AG04450 (cell line): ENCODE measurements at regions not wholly inside any gene's neighbourhood (a gene's known extent, or its start where the extent isn't known, plus 50 kb on each side); places are given as distances from the start of the nearest gene placed in this dataset.

Experiments
- CTCF ChIA-PET: fragments of 300-600, 350-600 bp; formaldehyde crosslinking; extraction: SDS; loops from one replicate; lab custom pipeline; 2022; ENCODE audit warnings: antibody characterized with exemption, inconsistent platforms; lab: Charles Lee
- POLR2A ChIA-PET: fragments of 350-600 bp; formaldehyde crosslinking; extraction: SDS; loops from one replicate; lab custom pipeline; 2021; ENCODE audit warnings: antibody characterized with exemption, inconsistent platforms; lab: Yijun Ruan, JAX
- DNase-seq: peaks from one replicate; pipeline ENCODE4 v3.0.0-alpha.2; 2011; ENCODE audit warnings: low read depth, low spot score
- H3K27ac ChIP-seq: one replicate; pipeline ENCODE4 v1.5.1; 2012; ENCODE audit warnings: low read depth, low read length, control low read depth
- H3K27me3 ChIP-seq: one replicate; pipeline ENCODE4 v1.6.0; 2012; ENCODE audit warnings: low read length; ENCODE audit not compliant: control insufficient read depth, insufficient read depth
- H3K4me3 ChIP-seq: 2 replicates; pipeline ENCODE4 v1.5.1; 2011; ENCODE audit warnings: mild to moderate bottlenecking, low read depth, low read length, control low read depth
- H3K9me3 ChIP-seq: 2 replicates; pipeline ENCODE4 v1.5.1; 2012; ENCODE audit warnings: low read length; ENCODE audit not compliant: control insufficient read depth, insufficient read depth
- TF ChIP-seq, protein P1 (sequence below): IDR thresholded peaks from 2 replicates; pipeline ENCODE4 v1.5.1; 2011; ENCODE audit warnings: low read depth, low read length, control low read depth, inconsistent platforms

GRCh38 chr1:81021134-81021533 lies 779.6 kb upstream of the ADGRL2 start:
- no peak overlapping the region for H3K27ac ChIP-seq
- DNase-seq = no peak
- ChIA-PET CTCF (interaction anchor here (0.8 to 1.1 kb wide), 2 partner anchors 48 to 285 kb away, joined by 3 read pairs; no protein-coding TSS in a partner anchor), POLR2A (no interaction called here)
- no peaks in the 10 kb centered on the region for H3K27me3 ChIP-seq
- TF ChIP-seq, protein P1, sequence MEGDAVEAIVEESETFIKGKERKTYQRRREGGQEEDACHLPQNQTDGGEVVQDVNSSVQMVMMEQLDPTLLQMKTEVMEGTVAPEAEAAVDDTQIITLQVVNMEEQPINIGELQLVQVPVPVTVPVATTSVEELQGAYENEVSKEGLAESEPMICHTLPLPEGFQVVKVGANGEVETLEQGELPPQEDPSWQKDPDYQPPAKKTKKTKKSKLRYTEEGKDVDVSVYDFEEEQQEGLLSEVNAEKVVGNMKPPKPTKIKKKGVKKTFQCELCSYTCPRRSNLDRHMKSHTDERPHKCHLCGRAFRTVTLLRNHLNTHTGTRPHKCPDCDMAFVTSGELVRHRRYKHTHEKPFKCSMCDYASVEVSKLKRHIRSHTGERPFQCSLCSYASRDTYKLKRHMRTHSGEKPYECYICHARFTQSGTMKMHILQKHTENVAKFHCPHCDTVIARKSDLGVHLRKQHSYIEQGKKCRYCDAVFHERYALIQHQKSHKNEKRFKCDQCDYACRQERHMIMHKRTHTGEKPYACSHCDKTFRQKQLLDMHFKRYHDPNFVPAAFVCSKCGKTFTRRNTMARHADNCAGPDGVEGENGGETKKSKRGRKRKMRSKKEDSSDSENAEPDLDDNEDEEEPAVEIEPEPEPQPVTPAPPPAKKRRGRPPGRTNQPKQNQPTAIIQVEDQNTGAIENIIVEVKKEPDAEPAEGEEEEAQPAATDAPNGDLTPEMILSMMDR = peak; percentile 42; the same call in 1 of the 2 replicates
- no peak overlapping the region for H3K4me3 ChIP-seq
- H3K9me3 ChIP-seq = no peaks in the 10 kb centered on the region

DNA sequence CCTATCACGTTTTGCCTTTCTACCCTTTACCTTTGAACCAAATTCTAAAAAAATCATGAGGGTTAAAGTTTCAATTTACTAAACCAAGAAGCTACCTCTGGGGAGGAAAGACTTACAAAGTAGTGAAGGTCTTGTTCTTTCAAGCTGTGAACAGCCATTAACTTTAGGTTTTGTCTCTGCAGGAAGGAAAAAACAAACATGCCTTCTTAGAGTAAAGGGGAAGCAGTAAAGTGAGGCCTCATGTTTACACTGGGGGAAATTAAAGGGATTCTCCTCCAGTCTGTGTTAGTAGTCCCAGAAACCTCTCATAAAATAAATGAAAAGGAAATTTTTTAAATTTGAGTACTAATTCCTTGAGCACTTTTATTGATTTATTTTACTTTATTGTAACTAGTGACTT lies 780.2 kb upstream of the ADGRL2 start:
- Histone ChIP-seq H3K27me3 (no peaks in the 10 kb centered on the region), H3K4me3 (no peak overlapping the region), H3K9me3 (no peaks in the 10 kb centered on the region), H3K27ac (no peak overlapping the region)
- TF ChIP-seq, protein P1 = no peak
- POLR2A ChIA-PET = no interaction called here
- CTCF ChIA-PET = interaction anchor here (0.5 to 1.1 kb wide), 2 partner anchors 285 to 675 kb away, joined by 3 read pairs; no protein-coding TSS in a partner anchor
- DNase-seq = no peak

- no peak overlapping the region for H3K27ac ChIP-seq
- CTCF ChIA-PET = no interaction called here
- H3K27me3 ChIP-seq = no peaks in the 10 kb centered on the region
- TF ChIP-seq, protein P1 = no peak
- no peak for DNase-seq
- POLR2A ChIA-PET = interaction anchor here (0.6 to 0.8 kb wide), 2 partner anchors 118 to 1726 kb away, joined by 3 read pairs; no protein-coding TSS in a partner anchor
- H3K4me3 ChIP-seq = no peak overlapping the region
- no peaks in the 10 kb centered on the region for H3K9me3 ChIP-seq
These were observed 790.6 kb upstream of the ADGRL2 start for GRCh38 chr1:81010126-81010525.

DNA sequence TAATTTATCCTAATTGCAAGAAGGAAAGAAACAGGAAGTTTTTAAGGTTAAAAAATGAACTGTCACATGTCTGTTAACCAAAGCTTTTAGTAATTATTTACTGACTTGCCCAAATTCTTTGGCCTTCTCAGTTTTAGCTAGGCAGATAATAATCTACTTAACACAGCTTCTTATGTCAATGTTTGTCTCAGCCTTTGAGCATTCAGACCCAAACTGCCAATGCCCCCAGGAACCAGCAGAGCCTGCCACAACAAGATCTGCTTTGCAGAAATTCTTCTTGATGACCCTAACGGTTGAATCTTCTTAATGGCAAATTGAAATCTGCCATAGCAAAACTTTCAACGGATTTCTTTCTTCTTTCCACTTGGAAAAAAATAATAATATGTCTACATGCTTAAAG lies 792.4 kb upstream of the ADGRL2 start:
- H3K27me3 ChIP-seq = no peaks in the 10 kb centered on the region
- TF ChIP-seq, protein P1 = no peak
- CTCF ChIA-PET = no interaction called here
- no peak overlapping the region for H3K4me3 ChIP-seq
- DNase-seq = no peak
- H3K27ac ChIP-seq = no peak overlapping the region
- POLR2A ChIA-PET = no interaction called here
- no peaks in the 10 kb centered on the region for H3K9me3 ChIP-seq

DNA sequence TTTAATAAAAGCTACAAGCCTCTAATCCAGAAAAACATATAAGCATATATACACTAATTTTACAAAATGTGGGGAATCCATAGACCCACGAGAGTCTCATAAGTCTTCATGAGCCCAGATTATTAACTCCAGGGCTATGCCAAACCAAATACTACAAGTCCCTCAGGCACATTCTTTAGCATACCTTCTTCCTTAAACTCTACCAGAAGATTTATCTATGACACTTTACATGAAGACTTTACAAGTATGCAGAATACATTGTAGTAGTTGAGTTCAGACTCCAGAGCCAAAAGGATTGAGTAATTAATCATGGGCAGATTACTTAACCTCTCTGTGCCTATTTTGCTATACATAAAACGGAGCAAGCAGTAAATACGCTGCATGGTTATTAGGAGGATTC lies 793.7 kb upstream of the ADGRL2 start:
- TF ChIP-seq, protein P1 = no peak
- H3K27ac ChIP-seq = no peak overlapping the region
- no peak for DNase-seq
- no peaks in the 10 kb centered on the region for H3K9me3 ChIP-seq
- ChIA-PET POLR2A (no interaction called here), CTCF (interaction anchor here (0.5 kb wide), 1 partner anchor 645 kb away, joined by 3 read pairs; no protein-coding TSS in a partner anchor)
- H3K27me3 ChIP-seq = no peaks in the 10 kb centered on the region
- no peak overlapping the region for H3K4me3 ChIP-seq
